H9 (cell line): ENCODE measurements at regions not wholly inside any gene's neighbourhood (a gene's known extent, or its start where the extent isn't known, plus 50 kb on each side); places are given as distances from the start of the nearest gene placed in this dataset.

Experiments used
- DNase-seq: peaks from one replicate; pipeline ENCODE4 v3.0.0-alpha.2; 2017
- H2AFZ ChIP-seq: one replicate; pipeline ENCODE4 v1.6.1; 2013; ENCODE audit warnings: mild to moderate bottlenecking, low read length, control low read depth, moderate library complexity
- H2AK5ac ChIP-seq: 2 replicates; pipeline ENCODE4 v1.6.1; 2013; ENCODE audit warnings: low read length, control low read depth, mixed read lengths; ENCODE audit not compliant: insufficient read length
- H2BK120ac ChIP-seq: one replicate; pipeline ENCODE4 v1.6.1; 2013; ENCODE audit warnings: low read depth, mild to moderate bottlenecking, low read length, control low read depth, inconsistent platforms; ENCODE audit not compliant: poor library complexity, severe bottlenecking
- H2BK12ac ChIP-seq: 2 replicates; pipeline ENCODE4 v1.6.1; 2013; ENCODE audit warnings: low read length, control low read depth, mixed read lengths, low read depth; ENCODE audit not compliant: insufficient read length
- H2BK15ac ChIP-seq: 2 replicates; pipeline ENCODE4 v1.6.1; 2013; ENCODE audit warnings: low read depth, low read length, control low read depth
- H2BK20ac ChIP-seq: one replicate; pipeline ENCODE4 v1.6.1; 2013; ENCODE audit warnings: low read depth, mild to moderate bottlenecking, low read length, control low read depth, inconsistent platforms; ENCODE audit not compliant: poor library complexity, severe bottlenecking
- H2BK5ac ChIP-seq: 2 replicates; pipeline ENCODE4 v1.6.1; 2013; ENCODE audit warnings: low read length, control low read depth, mixed read lengths; ENCODE audit not compliant: insufficient read length
- H3K14ac ChIP-seq: 2 replicates; pipeline ENCODE4 v1.6.1; 2013; ENCODE audit warnings: low read length, control low read depth; ENCODE audit not compliant: insufficient read depth
- H3K18ac ChIP-seq: 2 replicates; pipeline ENCODE4 v1.6.1; 2013; ENCODE audit warnings: low read depth, mild to moderate bottlenecking, mixed read lengths, low read length, control low read depth; ENCODE audit not compliant: insufficient read length
- H3K23ac ChIP-seq: 2 replicates; pipeline ENCODE4 v1.6.1; 2013; ENCODE audit warnings: low read length, control low read depth, mixed read lengths, low read depth; ENCODE audit not compliant: insufficient read length
- H3K23me2 ChIP-seq: 2 replicates; pipeline ENCODE4 v1.6.1; 2013; ENCODE audit warnings: low read depth, mild to moderate bottlenecking, mixed read lengths, low read length, control low read depth; ENCODE audit not compliant: insufficient read length, poor library complexity, severe bottlenecking
- H3K27ac ChIP-seq: 2 replicates; pipeline ENCODE4 v1.5.1; 2013; ENCODE audit warnings: low read length, control low read depth, mixed read lengths, low read depth; ENCODE audit not compliant: insufficient read length
- H3K27me3 ChIP-seq: 2 replicates; pipeline ENCODE4 v1.6.1; 2013; ENCODE audit warnings: low read length, control low read depth, inconsistent platforms; ENCODE audit not compliant: insufficient read depth
- H3K4ac ChIP-seq: 2 replicates; pipeline ENCODE4 v1.6.1; 2013; ENCODE audit warnings: low read depth, mild to moderate bottlenecking, control low read depth, inconsistent platforms, low read length, moderate library complexity
- H3K4me1 ChIP-seq: 2 replicates; pipeline ENCODE4 v1.6.1; 2013; ENCODE audit warnings: low read length, control low read depth, inconsistent platforms; ENCODE audit not compliant: insufficient read depth
- H3K4me2 ChIP-seq: 2 replicates; pipeline ENCODE4 v1.6.1; 2013; ENCODE audit warnings: low read length, control low read depth, mixed read lengths; ENCODE audit not compliant: insufficient read length, insufficient read depth
- H3K56ac ChIP-seq: 2 replicates; pipeline ENCODE4 v1.6.1; 2013; ENCODE audit warnings: low read depth, mild to moderate bottlenecking, mixed read lengths, low read length, control low read depth; ENCODE audit not compliant: insufficient read length
- H3K79me1 ChIP-seq: 2 replicates; pipeline ENCODE4 v1.6.1; 2013; ENCODE audit warnings: low read depth, mild to moderate bottlenecking, moderate library complexity, low read length, control low read depth, inconsistent platforms; ENCODE audit not compliant: insufficient read depth, poor library complexity, severe bottlenecking
- H3K79me2 ChIP-seq: 2 replicates; pipeline ENCODE4 v1.6.1; 2013; ENCODE audit warnings: low read length, control low read depth, inconsistent platforms; ENCODE audit not compliant: insufficient read depth
- H3K9ac ChIP-seq: 2 replicates; pipeline ENCODE4 v1.6.1; 2013; ENCODE audit warnings: low read length, control low read depth, mixed read lengths; ENCODE audit not compliant: insufficient read length; ENCODE audit errors: extremely low read depth
- H3K9me3 ChIP-seq: one replicate; pipeline ENCODE4 v1.6.1; 2013; ENCODE audit warnings: low read depth, low read length, inconsistent platforms; ENCODE audit not compliant: control insufficient read depth
- H3T11ph ChIP-seq: one replicate; pipeline ENCODE4 v1.6.1; 2013; ENCODE audit warnings: mild to moderate bottlenecking, low read length, control low read depth, inconsistent platforms
- H4K20me1 ChIP-seq: one replicate; pipeline ENCODE4 v1.6.1; 2013; ENCODE audit not compliant: control insufficient read depth, insufficient read length, insufficient read depth
- H4K5ac ChIP-seq: 2 replicates; pipeline ENCODE4 v1.6.1; 2013; ENCODE audit warnings: low read depth, mild to moderate bottlenecking, mixed read lengths, low read length, control low read depth; ENCODE audit not compliant: insufficient read length
- H4K8ac ChIP-seq: replicated peaks from 2 replicates; pipeline ENCODE4 v1.6.1; 2013; ENCODE audit warnings: low read length, control low read depth, mixed read lengths, low read depth; ENCODE audit not compliant: insufficient read length
- H4K91ac ChIP-seq: 2 replicates; pipeline ENCODE4 v1.6.1; 2013; ENCODE audit warnings: low read depth, mild to moderate bottlenecking, moderate library complexity, mixed read lengths, low read length, control low read depth; ENCODE audit not compliant: insufficient read length
- H3K27ac Mint-ChIP-seq, 3 experiments: 2 replicates in 2 of 3; 3 replicates in 1 of 3; pipeline ENCODE4 v1.8.0; 2020 to 2021; ENCODE audit warnings: mixed read lengths in 3 of 3, mild to moderate bottlenecking in 1 of 3, moderate library complexity in 1 of 3
- H3K27me3 Mint-ChIP-seq: 2 replicates; pipeline ENCODE4 v1.8.0; 2021; ENCODE audit warnings: low read depth, mild to moderate bottlenecking, moderate library complexity, mixed read lengths
- H3K36me3 Mint-ChIP-seq, 3 experiments: 2 replicates in 2 of 3; 3 replicates in 1 of 3; pipeline ENCODE4 v1.8.0; 2020 to 2021; ENCODE audit warnings: low read depth in 3 of 3, mixed read lengths in 3 of 3; ENCODE audit not compliant: insufficient read depth in 1 of 3
- H3K4me1 Mint-ChIP-seq, 2 experiments: 2 replicates each; pipeline ENCODE4 v1.8.0; 2020; ENCODE audit warnings: mixed read lengths in 2 of 2
- H3K4me3 Mint-ChIP-seq, 2 experiments: 2 replicates in 1 of 2; 3 replicates in 1 of 2; pipeline ENCODE4 v1.8.0; 2020 to 2021; ENCODE audit warnings: mild to moderate bottlenecking in 2 of 2, mixed read lengths in 2 of 2, moderate library complexity in 1 of 2
- H3K9me3 Mint-ChIP-seq, 2 experiments: 2 replicates in 1 of 2; 3 replicates in 1 of 2; pipeline ENCODE4 v1.8.0; 2020; ENCODE audit warnings: mild to moderate bottlenecking in 2 of 2, mixed read lengths in 2 of 2, moderate library complexity in 1 of 2
- WGBS: extraction: QIAGEN DNeasy Blood & Tissue Kit; methylation state at CpG from one replicate; pipeline ENCODE4 v1.1.7; 2013; ENCODE audit warnings: missing lambda C conversion rate, low lambda C conversion rate, mixed read lengths; ENCODE audit not compliant: insufficient read length; ENCODE audit errors: extremely low coverage; 5-methylcytosine and 5-hydroxymethylcytosine counted together
- TF ChIP-seq, protein P1 (sequence below): fragments of 200-600 bp; sonication (generic); conservative IDR thresholded peaks from 3 replicates; pipeline ENCODE4 v1.8.0; 2021; ENCODE audit warnings: antibody characterized with exemption, mild to moderate bottlenecking

DNA sequence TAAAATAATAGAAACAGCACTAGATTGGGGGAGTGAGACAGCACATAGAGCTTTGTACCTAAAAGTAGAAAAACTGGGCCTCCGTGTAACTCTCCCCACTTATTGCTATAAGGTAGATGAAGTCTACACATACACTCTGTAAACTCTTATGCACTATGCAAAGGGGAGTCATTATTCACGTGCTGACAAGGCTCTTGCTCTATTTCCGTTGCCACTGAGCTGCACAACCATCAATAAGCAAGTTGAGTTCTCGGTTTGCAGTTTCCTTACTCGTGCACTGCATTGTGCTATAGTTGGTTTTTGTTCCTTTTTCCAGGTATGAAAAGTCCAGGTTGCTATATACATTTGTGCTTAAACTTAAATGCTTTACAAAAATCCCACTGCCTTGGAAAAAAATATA lies 294.0 kb upstream of the DACH1 start:
- H3K36me3 Mint-ChIP-seq = no peaks in the 10 kb centered on the region
- no peaks in the 10 kb centered on the region for H3K79me1 ChIP-seq
- no peak overlapping the region for H3K4me3 Mint-ChIP-seq
- H3K23me2 ChIP-seq = no peaks in the 10 kb centered on the region
- H2AK5ac ChIP-seq = no peak overlapping the region
- H3K56ac ChIP-seq = no peak overlapping the region
- no peaks in the 10 kb centered on the region for H3K4me1 ChIP-seq
- H2AFZ ChIP-seq = no peak overlapping the region
- H3K4me2 ChIP-seq = no peak overlapping the region
- H3K4me1 Mint-ChIP-seq = 0 out of 4 replicates have a peak, but pooled peaks cover 0 to 2% of the 10 kb centered on the region in 2 experiments
- no peak overlapping the region for H3K14ac ChIP-seq
- no peaks in the 10 kb centered on the region for H3K9me3 Mint-ChIP-seq
- no peak overlapping the region for H3K9ac ChIP-seq
- no peak overlapping the region for H2BK12ac ChIP-seq
- TF ChIP-seq, protein P1, sequence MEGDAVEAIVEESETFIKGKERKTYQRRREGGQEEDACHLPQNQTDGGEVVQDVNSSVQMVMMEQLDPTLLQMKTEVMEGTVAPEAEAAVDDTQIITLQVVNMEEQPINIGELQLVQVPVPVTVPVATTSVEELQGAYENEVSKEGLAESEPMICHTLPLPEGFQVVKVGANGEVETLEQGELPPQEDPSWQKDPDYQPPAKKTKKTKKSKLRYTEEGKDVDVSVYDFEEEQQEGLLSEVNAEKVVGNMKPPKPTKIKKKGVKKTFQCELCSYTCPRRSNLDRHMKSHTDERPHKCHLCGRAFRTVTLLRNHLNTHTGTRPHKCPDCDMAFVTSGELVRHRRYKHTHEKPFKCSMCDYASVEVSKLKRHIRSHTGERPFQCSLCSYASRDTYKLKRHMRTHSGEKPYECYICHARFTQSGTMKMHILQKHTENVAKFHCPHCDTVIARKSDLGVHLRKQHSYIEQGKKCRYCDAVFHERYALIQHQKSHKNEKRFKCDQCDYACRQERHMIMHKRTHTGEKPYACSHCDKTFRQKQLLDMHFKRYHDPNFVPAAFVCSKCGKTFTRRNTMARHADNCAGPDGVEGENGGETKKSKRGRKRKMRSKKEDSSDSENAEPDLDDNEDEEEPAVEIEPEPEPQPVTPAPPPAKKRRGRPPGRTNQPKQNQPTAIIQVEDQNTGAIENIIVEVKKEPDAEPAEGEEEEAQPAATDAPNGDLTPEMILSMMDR = no peak
- no peaks in the 10 kb centered on the region for H3K27me3 ChIP-seq
- H3K79me2 ChIP-seq = no peaks in the 10 kb centered on the region
- H2BK15ac ChIP-seq = no peak overlapping the region
- H4K91ac ChIP-seq = no peak overlapping the region
- no peaks in the 10 kb centered on the region for H4K20me1 ChIP-seq
- H2BK5ac ChIP-seq = no peak overlapping the region
- no peak overlapping the region for H3K27ac ChIP-seq
- no CpG with 5 or more reads among the region's 5 CpGs for WGBS
- no peak overlapping the region for H3K23ac ChIP-seq
- H3K18ac ChIP-seq = no peak overlapping the region
- H4K5ac ChIP-seq = no peak overlapping the region
- no peak overlapping the region for H3K4ac ChIP-seq
- H3T11ph ChIP-seq = no peak overlapping the region
- no peak for DNase-seq
- no peak overlapping the region for H2BK20ac ChIP-seq
- no peaks in the 10 kb centered on the region for H3K27me3 Mint-ChIP-seq
- no peak overlapping the region for H4K8ac ChIP-seq
- H2BK120ac ChIP-seq = no peak overlapping the region
- H3K27ac Mint-ChIP-seq = no peak overlapping the region
- H3K9me3 ChIP-seq = no peaks in the 10 kb centered on the region
